NCI-H82 (cell line): ENCODE measurements at regions not wholly inside any gene's neighbourhood (a gene's known extent, or its start where the extent isn't known, plus 50 kb on each side); places are given as distances from the start of the nearest gene placed in this dataset.

Experiments used
- DNase-seq: peaks from one replicate; lab custom pipeline; 2025; lab: John Stamatoyannopoulos, UW

DNA sequence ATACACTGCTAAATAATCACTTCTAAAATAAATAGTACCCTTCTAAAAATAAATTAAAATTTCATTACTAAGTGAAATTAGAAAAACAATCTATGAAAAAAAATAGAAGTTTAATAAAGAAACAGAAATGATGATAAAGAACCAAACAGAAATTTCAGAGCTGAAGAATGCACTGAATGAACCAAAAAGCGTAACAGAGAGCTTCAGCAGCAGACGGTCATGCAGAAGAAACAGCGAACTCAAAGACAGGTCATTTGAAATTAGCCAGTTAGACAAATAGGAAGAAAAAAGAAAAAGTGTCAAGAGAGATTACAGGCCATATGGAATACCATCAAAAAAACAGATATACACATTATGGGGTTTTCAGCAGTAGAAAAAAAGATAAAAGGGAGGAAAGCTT is 706.7 kb downstream of the TBC1D32 start:
- no peak for DNase-seq

GRCh38 chr6:120622127-120622631 is 712.1 kb downstream of the TBC1D32 start:
- no peak for DNase-seq

- no peak for DNase-seq
These were observed 713.4 kb downstream of the TBC1D32 start for GRCh38 chr6:120620900-120621299.

- DNase-seq: no peak
These were observed 719.0 kb downstream of the TBC1D32 start for GRCh38 chr6:120615238-120615637.

DNA sequence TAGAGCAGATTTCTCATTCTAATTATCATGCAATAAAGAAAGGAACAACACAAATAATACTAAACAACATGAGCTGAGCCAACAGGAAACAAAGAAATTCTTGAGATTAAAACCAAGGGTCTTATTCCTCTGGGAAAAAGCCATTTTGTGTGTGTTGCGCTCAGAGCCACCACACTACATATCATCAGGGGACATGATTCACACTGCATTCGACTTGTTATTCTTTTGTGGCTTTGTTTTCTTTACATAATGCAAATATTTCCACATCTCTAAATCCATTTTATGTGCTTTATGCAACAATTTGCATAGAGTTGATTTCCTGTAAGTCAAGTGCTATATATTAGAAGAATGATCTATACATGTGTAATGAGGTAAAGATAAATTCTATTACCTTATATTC is 719.6 kb downstream of the TBC1D32 start:
- DNase-seq: no peak

DNA sequence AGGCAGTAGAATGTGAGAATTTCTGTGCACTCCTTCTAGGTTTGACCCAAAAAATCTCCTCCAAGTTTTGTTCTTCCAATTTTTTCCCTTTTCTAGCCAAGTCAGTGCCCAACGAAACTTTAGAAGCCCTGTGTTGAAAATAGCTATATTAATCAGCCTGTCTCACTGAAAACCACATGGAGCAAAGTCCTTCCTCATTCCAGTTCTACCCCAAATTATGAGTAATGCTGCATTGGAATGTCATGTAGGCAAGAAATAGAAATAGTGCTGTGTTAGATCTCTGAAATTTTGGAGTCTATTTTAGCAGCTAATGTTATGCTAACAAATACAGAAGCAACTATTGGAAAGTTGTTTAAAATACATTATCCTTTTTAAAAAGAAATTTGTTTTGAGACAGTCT is 725.5 kb downstream of the TBC1D32 start:
- no peak for DNase-seq

- DNase-seq: no peak
These were observed 727.5 kb downstream of the TBC1D32 start for GRCh38 chr6:120606743-120607142.

DNA sequence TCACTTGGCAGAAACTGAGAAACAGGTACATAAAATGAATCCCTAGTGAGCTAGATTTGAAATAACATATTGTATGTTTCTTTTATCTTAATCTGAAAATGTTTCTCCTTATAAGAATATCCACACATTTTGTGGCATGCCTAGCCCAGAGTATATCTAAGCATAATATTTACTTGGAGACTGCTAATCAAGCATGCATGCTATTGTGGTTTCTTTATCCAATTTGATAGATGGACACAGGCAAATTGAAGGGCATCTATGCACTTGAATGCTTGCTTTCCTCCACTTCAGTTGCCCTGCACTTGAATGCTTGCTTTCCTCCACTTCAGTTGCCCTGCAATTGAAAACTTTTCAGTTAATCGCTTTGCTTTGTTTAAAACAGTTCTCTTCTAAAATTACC is 729.8 kb downstream of the TBC1D32 start:
- DNase-seq: no peak

GRCh38 chr6:120590611-120591010 is 743.7 kb downstream of the TBC1D32 start:
- no peak for DNase-seq

DNA sequence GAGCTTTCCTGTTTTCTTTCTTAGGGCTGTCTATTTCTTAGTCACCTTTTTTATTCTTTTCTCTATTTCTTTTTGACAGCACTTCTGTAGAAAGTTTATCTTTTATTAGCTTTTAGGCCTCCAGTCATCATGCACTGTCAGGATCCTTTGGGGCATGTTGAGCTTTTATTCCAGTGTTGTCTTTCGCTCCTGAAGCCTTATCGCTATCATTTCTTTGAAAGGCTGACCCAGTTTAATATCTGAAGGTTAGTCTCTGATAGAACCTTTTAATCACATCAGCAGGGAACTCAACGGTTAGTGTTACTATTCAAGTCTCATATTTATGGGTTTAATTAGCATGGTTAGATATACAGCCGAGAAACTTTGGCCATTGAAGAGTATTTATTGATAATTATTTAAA is 745.9 kb downstream of the TBC1D32 start:
- DNase-seq: no peak

DNA sequence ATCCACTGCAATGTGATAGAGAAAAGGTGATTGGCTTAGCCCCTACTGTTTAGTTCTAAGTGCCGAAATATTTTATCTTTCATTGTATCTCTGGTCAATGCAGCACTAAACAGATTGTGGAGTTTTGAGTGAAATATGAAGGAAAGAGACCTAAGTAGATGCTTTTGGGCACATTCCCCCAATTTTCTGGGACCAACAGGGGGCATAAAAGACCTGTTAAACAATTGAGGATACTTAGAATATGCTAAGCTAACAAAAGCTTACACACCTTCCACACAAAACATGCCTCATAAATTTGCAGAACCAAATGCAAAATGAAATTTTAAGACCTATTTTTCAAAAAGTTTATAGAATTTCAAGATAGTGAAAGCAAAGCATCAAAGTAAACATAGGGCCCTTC is 746.9 kb downstream of the TBC1D32 start:
- DNase-seq: no peak

GRCh38 chr6:120584111-120584760 is 750.0 kb downstream of the TBC1D32 start:
- peak; percentile 59 for DNase-seq

- DNase-seq: no peak
These were observed 758.2 kb downstream of the TBC1D32 start for GRCh38 chr6:120576061-120576460.

DNA sequence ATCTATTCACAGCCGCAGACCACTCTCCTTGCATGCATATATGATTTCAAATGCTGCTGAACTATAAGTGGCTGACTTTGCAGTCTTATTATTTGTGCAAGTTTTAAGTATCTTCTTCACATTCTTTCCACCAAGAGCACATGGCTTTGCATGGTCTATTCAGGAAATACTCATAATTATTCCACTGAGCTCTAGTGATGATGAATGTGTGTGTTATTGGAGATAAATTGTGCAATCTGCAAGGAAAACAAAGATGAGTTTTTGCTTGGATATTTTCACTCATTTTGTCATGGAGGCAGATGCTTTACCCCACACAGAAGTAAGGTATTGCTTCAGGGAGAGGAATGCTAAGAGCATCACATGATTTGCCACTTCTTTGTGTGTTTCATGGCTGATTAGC is 764.6 kb downstream of the TBC1D32 start:
- DNase-seq: no peak

DNA sequence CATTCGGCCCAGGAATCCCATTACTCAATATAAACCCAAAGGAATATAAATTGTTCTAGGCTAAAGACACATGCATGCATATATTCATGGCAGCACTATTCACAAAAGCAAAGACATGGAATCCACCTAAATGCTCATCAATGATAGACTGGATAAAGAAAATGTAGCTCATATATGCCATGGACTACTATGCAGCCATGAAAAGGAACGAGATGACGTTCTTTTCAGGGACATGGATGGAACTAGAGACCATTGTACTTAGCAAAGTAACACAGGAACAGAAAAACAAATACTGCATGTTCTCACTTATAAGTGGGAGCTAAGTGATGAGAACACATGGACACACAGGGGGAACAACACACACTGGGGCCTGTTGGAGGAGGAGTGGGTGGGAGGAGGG is 769.5 kb downstream of the TBC1D32 start:
- DNase-seq: no peak

GRCh38 chr6:120558294-120558693 is 776.0 kb downstream of the TBC1D32 start:
- DNase-seq: no peak

DNA sequence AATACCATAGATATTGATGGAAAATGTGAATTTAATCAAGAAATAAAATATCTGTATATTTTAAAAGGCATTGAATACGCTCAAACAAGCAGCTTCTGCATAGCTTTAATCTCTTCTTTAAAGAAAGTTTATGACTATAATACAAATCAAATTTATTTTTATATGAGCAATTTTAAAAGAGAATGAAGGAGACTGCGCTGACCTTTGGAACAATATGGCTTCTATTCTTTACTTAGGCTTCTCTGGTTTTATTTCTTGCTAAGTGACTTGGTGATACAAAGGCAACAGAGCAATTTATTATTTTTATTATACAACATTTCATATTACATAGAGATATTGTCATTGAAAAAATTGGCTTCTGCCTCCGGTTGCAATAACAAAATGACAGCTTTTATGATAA is 776.7 kb downstream of the TBC1D32 start:
- no peak for DNase-seq

DNA sequence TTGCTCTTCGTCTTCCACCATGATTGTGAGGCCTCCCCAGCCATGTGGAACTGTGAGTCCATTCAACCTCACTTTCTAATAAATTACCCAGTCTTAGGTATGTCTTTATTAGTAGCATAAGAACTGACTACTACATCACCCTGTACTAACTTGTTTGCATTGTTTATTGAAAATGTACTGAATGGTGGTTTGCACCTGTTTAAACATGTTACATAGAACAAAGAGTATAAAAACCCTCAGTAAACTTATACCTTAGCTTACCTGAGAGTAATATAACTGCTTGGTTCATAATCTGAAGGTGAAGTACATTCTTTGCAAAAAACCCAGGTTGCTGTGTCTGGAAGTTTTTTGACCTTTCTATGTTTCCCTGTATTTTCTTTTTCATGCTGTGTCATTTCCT is 777.8 kb downstream of the TBC1D32 start:
- no peak for DNase-seq

GRCh38 chr6:120553353-120553752 is 780.9 kb downstream of the TBC1D32 start:
- DNase-seq: no peak

DNA sequence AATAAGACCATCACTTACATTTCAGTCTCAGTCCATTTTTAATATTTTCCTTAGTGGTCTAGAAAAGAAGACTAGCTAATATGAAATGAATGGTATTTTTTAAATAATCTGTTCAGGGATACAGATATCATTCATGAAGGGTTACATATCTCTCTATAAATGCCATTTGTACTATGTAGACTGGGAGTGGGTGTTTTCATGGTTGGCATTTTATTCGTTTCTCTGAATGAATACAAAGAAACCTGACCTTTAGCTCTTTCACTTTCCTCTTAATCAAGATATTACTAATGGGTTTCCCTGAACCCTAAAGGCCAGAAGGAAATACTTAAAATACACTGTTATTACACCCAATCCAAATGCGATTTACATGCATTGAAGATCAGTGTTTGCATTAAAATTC is 788.9 kb downstream of the TBC1D32 start:
- no peak for DNase-seq

DNA sequence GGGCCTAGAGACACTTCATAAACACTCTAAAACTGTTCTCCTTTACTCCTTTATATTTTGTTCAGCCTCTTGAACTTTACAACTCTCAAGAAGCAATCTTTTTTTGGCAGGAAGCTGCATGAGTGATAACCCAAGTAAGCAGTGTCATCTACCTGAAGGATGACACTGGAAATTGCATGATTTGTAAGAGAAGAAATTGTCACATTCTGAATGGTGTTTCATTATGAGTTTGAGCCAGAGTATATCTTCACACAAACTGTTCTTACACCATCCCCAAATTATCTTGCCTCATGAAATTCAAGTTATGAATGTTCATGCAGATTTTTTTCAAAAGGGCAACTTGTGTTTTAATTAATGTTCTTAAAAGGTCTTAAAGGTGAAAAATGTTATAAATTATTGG is 799.3 kb downstream of the TBC1D32 start:
- DNase-seq: no peak

DNA sequence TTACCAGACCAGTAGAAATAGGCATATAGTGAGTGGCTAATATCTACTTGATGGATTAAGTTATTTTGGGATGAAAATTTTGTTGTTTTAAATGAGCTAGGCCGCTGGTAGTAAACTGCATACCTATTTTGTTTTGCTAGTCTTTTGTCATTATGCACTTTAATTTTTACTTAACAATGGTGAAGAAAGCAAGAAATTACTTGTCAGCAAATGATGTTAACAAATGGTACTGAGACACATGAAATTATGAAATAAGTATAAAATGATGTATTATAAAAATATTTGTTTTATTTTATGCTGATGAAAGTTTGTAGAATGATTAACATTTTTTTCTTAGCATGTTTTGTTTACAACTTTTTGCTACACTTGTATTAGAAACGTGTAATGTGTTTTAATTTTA is 807.7 kb downstream of the TBC1D32 start:
- DNase-seq: no peak

DNA sequence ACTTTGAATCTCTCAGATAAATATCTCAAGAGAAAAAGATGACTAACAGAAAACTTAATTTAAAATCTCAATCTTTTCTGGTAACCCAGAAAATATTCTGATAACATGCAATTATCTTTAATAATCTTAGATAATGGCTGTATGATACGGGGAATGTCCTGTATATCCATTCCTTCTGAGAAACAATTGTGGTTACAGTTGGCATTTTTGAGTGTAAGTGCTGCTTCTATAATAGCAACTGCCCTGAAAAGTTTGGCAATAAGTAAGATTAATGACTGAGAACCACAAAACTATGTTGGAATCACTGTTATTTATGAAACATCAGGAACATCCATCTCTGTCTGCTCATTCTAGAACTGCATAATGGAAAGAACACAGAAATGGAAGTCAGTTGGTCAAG is 819.7 kb downstream of the TBC1D32 start:
- DNase-seq: no peak

DNA sequence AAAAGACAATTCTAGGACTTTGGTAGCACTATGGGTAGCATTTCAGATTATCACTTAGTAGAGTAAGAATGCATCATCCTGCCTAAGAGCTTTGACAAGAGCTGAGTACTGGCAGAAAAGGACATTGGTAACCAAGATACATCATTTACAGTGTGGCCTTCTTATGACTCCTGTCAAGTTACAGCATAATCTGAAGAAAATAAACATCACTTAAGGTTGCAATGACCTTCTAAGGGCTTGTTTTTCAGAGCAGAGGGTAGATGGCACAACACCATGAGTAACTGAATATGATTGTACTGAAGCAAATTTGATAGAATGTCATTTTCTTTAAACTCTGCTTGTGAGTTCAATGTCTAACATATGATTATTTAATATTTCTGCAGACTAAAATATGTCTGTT is 822.6 kb downstream of the TBC1D32 start:
- no peak for DNase-seq

- DNase-seq: no peak
These were observed 835.6 kb downstream of the TBC1D32 start for GRCh38 chr6:120498711-120499110.
